Smooth muscle cell (in vitro differentiated cells): ENCODE measurements at regions not wholly inside any gene's neighbourhood (a gene's known extent, or its start where the extent isn't known, plus 50 kb on each side); places are given as distances from the start of the nearest gene placed in this dataset.

Experiments
- DNase-seq: peaks from one replicate; lab custom pipeline; 2025; ENCODE audit not compliant: unreplicated experiment; lab: John Stamatoyannopoulos, UW
- H2AFZ ChIP-seq: fragments of 200-600 bp; sonication (generic); 2 replicates; pipeline ENCODE4 v1.6.0; 2016; ENCODE audit warnings: antibody characterized with exemption, low read depth, mild to moderate bottlenecking
- H3F3A ChIP-seq: fragments of 200-600 bp; sonication (generic); 2 replicates; pipeline ENCODE4 v1.6.0; 2017; ENCODE audit warnings: antibody characterized with exemption, low read depth
- H3K27ac ChIP-seq: fragments of 200-600 bp; sonication (generic); 2 replicates; pipeline ENCODE4 v1.5.1; 2016; ENCODE audit warnings: low read depth, mild to moderate bottlenecking
- H3K27me3 ChIP-seq: fragments of 200-600 bp; sonication (generic); 2 replicates; pipeline ENCODE4 v1.6.1; 2016; ENCODE audit warnings: low read depth, mild to moderate bottlenecking
- H3K36me3 ChIP-seq: fragments of 200-600 bp; sonication (generic); 2 replicates; pipeline ENCODE4 v1.5.1; 2016; ENCODE audit warnings: low read depth
- H3K4me1 ChIP-seq: fragments of 200-600 bp; sonication (generic); 2 replicates; pipeline ENCODE4 v1.5.1; 2016; ENCODE audit warnings: low read depth
- H3K4me2 ChIP-seq: fragments of 200-600 bp; sonication (generic); 2 replicates; pipeline ENCODE4 v1.6.0; 2016; ENCODE audit warnings: mild to moderate bottlenecking
- H3K4me3 ChIP-seq: fragments of 200-600 bp; sonication (generic); 2 replicates; pipeline ENCODE4 v1.5.1; 2016; ENCODE audit warnings: mild to moderate bottlenecking
- H3K79me2 ChIP-seq: fragments of 200-600 bp; sonication (generic); 2 replicates; pipeline ENCODE4 v1.6.0; 2016; ENCODE audit warnings: low read depth, mild to moderate bottlenecking
- H3K9ac ChIP-seq: fragments of 200-600 bp; sonication (generic); 2 replicates; pipeline ENCODE4 v1.6.0; 2016; ENCODE audit warnings: low read depth
- H3K9me3 ChIP-seq: fragments of 200-600 bp; sonication (generic); replicated peaks from 2 replicates; pipeline ENCODE4 v1.5.1; 2016; ENCODE audit warnings: low read depth
- H4K20me1 ChIP-seq: fragments of 200-600 bp; sonication (generic); 2 replicates; pipeline ENCODE4 v1.6.0; 2016; ENCODE audit warnings: low read depth
- CTCF ChIP-seq: fragments of 200-600 bp; sonication (generic); IDR thresholded peaks from 2 replicates; pipeline ENCODE4 v1.5.1; 2017; ENCODE audit warnings: borderline replicate concordance, mild to moderate bottlenecking, antibody characterized with exemption; ENCODE audit not compliant: insufficient read depth, poor library complexity, severe bottlenecking
- WGBS: methylation state at CpG from one replicate; pipeline ENCODE4 v1.1.7; 2016; ENCODE audit warnings: low lambda C conversion rate; 5-methylcytosine and 5-hydroxymethylcytosine counted together

GRCh38 chr2:167595839-167596471, 651.4 kb downstream of the STK39 start:
- H3K4me2 ChIP-seq: no peak overlapping the region
- no peak for TF ChIP-seq CTCF
- H3K9me3 ChIP-seq: no peaks in the 10 kb centered on the region
- no peak overlapping the region for H2AFZ ChIP-seq
- H3K27ac ChIP-seq: no peak overlapping the region
- no peak for DNase-seq
- H3K9ac ChIP-seq: no peak overlapping the region
- H3F3A ChIP-seq: no peaks in the 10 kb centered on the region
- no peaks in the 10 kb centered on the region for H3K27me3 ChIP-seq
- H3K79me2 ChIP-seq: no peaks in the 10 kb centered on the region
- no peaks in the 10 kb centered on the region for H3K36me3 ChIP-seq
- no peaks in the 10 kb centered on the region for H4K20me1 ChIP-seq
- no peaks in the 10 kb centered on the region for H3K4me1 ChIP-seq
- 56% methylated on average over 3 of the region's 3 CpGs for WGBS
- H3K4me3 ChIP-seq: no peak overlapping the region

- no peak for TF ChIP-seq CTCF
- H3K9me3 ChIP-seq: no peaks in the 10 kb centered on the region
- H3K27me3 ChIP-seq: no peaks in the 10 kb centered on the region
- H3K4me1 ChIP-seq: no peaks in the 10 kb centered on the region
- no peak overlapping the region for H3K9ac ChIP-seq
- DNase-seq: no peak
- no peak overlapping the region for H3K4me2 ChIP-seq
- 87% methylated on average over 3 of the region's 3 CpGs for WGBS
- H3K36me3 ChIP-seq: no peaks in the 10 kb centered on the region
- no peaks in the 10 kb centered on the region for H4K20me1 ChIP-seq
- no peak overlapping the region for H3K27ac ChIP-seq
- H3K4me3 ChIP-seq: no peak overlapping the region
- no peak overlapping the region for H2AFZ ChIP-seq
- no peaks in the 10 kb centered on the region for H3F3A ChIP-seq
- H3K79me2 ChIP-seq: no peaks in the 10 kb centered on the region
Measured at GRCh38 chr2:167595021-167595420, 652.4 kb downstream of the STK39 start.

- no peak overlapping the region for H3K4me2 ChIP-seq
Measured at GRCh38 chr2:167592441-167592840, 655.0 kb downstream of the STK39 start.

More at GRCh38 chr2:167592441-167592840, 655.0 kb downstream of the STK39 start:
- Histone ChIP-seq H3K36me3 (no peaks in the 10 kb centered on the region), H3K9ac (no peak overlapping the region), H3K27me3 (no peaks in the 10 kb centered on the region), H2AFZ (no peak overlapping the region), H3K27ac (no peak overlapping the region), H3K4me3 (no peak overlapping the region), H3F3A (no peaks in the 10 kb centered on the region), H3K4me1 (no peaks in the 10 kb centered on the region), H4K20me1 (no peaks in the 10 kb centered on the region), H3K9me3 (no peaks in the 10 kb centered on the region), H3K79me2 (no peaks in the 10 kb centered on the region)
- DNase-seq: no peak
- TF ChIP-seq CTCF: no peak
